HG02623 (cell line): ENCODE measurements at regions not wholly inside any gene's neighbourhood (a gene's known extent, or its start where the extent isn't known, plus 50 kb on each side); places are given as distances from the start of the nearest gene placed in this dataset.

Experiments used
- ATAC-seq: cut with Tn5 transposase; IDR thresholded peaks from one replicate; pipeline ENCODE4 v1.9.1; 2021; ENCODE audit warnings: moderate library complexity; ENCODE audit not compliant: unreplicated experiment

DNA sequence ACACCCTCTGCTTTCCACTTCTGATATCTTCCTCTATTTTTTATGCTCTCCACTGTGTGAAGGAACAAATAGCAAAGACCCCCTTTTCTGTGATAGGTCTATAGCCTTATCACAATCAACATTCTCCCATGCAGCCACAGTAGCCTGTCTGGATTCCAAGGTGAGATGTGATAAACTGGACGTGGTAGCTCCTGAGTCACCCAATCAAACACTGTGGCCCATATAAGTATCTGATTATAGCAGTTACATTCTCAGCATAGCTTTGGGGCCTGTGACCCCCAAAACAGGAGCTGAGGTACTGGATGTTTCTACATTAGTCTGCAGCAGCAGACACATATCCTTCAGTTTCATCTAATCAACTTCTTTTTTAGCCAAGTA is 172.7 kb upstream of the IGFBP7 start:
- ATAC-seq = no peak

DNA sequence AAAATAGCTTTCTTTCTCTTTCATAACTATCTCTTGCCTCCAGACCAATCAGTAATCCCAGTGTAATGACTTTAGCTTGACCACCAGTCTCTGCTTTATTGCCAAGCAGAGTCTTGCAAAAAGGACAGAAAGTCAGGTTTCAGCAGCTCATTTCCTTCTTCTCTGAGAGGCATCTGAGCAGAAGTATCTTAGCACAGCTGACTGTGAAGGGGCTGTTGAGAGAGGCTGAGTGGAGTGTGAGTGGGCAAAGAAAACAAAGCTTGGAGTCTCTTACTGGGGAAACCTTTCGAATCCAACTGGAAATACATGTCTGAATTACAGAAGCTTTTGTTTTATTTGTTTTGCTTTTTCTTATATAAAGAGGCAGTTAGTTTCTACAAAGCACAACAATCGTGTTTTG is 170.3 kb upstream of the IGFBP7 start:
- no peak for ATAC-seq

DNA sequence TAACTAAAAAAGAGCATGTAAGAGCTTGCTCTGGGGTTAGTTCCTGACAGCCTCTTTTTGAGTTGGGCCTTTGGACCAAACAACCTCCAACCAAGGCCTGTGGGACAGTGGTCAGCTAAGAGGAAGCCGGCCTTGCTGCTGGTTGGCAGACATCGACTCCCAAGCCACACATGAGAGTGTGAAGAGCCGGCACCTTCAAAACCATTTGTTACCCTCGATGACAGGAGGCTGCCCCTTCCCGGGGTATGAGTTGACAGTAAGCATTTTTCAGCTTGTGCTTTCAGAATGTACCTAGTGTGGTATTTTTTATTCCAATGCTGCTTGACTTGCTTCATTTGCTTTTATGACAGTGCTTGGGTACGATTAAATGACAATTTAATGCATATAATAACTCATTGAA is 168.6 kb upstream of the IGFBP7 start:
- ATAC-seq = no peak

DNA sequence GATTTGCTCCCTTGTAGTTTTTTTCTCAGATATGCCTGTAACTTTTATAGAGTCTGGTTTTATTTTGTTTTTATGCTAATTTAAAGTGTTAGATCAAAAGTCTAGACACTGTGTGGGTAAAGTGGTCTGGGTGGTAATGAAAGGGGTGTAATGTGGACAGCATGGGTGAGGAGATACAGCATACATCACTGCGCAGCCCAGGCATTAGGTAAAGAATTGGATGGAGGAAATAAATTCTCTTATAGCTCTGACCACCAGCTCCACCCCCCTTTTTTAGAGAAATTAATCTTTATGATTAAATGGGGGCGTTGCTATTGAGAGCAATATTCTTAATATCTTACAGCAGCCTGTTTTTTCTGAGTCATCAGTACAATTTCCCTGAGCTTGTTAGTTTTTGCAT is 163.9 kb upstream of the IGFBP7 start:
- no peak for ATAC-seq

DNA sequence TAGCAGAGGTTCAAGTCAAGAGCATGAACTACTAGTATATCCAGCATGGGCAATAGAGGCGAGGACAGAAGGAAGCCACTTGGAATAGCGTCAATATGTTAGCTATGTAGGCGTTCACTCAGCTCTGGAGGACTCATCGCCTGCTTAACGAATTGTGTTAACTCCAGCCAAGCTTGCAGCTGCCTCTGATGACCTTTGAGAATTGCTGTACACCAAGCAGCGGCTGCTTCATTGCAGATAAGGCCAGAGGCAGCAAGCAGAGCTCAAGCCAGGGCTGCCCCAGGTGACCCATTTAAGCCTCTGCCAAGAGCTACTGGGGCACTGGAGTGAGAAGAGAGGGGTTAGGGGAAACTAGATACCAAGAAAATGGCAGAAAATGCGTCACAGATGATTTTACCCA is 160.2 kb upstream of the IGFBP7 start:
- no peak for ATAC-seq

DNA sequence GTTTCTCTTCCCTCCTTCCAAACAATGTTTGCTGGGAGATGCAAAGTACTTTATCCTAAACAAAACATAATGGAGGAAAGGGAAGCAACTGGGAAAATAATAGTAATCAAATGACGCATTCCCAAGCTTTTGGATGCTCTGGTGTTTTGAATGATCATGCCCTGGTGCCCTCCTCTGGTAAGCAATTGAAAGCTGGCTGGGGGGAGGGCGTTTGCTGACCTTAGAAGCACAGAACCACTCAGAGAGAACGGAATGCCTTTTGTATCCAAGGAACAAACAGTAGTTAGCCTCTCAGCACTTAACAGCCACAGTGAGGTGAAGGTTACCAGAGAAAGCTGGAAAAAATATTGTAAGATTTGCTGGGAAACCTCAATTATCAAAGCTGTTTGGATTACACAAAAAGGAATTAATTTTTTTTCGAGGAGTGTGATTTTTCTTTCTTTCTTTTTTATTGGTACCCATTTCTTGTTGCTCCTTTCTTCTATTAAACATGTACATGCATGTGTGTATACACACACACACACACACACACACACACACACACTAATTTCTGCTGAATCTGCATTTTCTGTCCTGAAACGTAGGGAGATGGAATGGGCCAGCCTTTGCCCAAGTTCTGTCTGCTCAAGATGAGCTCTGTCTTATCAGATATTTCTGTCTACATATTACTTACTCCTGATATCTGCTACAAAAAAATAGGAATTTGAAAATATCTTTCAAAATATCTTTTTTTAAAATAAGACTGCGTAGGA is 155.8 kb upstream of the IGFBP7 start:
- ATAC-seq = no peak

DNA sequence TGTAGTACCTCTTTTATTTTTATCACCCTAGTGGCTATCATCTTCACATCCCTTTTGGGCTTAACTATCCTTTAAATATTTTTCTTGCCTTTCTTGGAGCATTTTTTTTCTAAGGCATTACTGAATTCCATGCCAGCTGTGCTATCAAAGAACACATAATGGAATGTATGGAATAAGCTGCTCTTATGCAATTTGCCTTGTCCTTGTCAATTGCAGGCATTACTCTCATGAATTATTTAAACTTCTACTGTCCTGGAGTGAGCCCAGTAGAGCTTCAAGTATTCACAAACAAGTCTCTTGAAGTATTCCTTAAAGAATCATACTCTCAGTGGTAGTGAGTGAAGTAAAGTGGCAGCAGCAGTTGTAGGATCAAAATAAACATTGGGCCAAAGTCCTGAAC is 144.6 kb upstream of the IGFBP7 start:
- no peak for ATAC-seq

DNA sequence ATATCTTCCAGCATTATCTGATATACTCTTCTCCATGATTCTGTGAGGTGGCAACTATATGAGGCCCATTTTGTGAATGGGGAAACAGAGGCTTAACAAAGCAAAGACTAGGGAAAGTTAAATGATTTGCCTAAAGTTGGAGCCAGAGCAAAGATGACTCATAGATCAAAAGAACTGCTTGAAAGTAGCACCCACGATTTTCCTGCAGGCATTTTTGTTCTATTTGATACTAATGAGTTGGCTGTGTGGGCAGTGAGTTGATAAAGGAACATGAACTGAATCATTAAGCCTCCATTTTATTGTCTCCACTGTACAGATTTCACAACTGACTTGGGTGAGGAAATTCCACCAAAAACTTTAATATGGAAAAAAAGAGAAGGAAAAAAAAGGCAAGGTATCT is 138.9 kb upstream of the IGFBP7 start:
- no peak for ATAC-seq

DNA sequence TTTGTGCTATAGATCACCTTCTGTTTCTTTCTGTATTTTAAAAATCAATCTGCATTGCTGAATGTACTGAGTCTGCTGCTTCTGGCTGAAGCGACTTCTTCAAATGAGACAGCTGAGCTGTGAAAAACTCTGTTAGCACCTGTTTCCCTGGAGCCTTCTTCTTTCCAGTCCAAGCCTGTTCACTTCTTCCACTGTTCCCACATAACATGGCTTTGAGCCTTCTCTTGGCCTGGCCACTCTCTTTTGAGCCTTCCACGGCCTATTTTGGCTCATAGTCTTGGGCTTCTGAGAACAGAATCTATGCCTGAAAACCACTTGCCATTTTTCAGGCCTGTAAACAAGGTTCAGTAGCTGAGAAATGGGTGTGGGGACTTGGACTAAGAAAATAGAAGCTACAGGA is 132.9 kb upstream of the IGFBP7 start:
- ATAC-seq = no peak

DNA sequence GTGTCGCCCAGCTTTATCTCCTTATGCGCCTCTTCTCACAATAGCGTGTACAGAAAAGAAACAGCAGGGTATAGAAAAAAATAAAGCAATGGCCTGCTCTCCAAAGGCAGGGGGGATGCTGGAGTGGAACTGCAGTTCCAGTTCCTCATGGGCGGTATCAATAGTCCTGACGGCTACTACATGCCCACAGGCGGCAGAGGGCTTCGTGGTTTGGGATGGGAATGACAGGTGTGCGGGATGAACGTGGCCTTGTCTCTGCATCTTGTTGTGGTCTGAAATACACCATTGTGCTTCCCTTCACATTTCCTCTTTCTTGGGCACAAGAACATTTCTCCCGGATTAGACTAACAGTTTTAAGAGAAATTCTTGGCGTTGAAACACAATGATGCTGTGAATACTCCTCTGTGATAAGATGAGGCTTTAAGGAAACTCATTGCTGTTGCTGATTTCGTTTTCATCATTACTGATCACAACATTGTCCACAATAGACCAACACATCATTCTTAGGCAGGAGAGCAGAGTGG is 124.1 kb upstream of the IGFBP7 start:
- no peak for ATAC-seq

DNA sequence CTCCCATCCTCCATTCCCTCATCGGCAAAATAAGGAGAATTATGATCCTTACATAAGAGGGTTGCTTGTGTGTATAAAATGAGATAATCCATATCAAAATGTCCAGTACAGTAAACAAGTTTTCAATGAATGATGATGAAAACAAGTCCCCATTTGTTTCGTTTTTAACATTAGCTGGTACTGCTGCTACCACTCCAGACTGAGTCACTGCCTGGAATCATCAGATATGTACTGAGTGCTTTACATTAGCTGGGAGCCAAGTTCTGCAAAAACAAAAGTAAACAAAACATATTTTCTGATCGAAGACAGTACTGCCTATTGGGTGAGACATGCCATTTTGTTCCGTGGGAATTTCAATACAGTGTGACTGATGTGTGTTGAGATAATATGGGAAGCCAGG is 123.2 kb upstream of the IGFBP7 start:
- no peak for ATAC-seq

DNA sequence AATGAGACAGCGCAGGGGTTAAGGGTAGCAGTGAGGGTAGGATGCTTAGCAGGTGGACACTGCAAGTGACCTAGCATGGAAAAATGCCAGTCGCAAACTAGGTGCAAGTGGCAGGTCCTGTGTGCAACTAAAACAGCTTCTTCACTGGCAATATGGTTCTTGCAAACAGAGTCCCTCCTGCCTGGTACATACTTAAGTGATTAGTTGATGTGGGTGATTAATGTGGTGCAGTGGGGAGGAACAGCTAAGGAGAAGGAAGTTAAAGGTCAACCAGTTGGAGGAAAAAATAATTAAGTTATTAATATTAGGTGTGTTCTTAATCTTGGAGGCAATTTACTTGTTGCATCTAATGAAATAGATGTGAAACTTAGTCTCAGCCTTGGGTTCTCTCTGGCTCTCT is 121.6 kb upstream of the IGFBP7 start:
- no peak for ATAC-seq

DNA sequence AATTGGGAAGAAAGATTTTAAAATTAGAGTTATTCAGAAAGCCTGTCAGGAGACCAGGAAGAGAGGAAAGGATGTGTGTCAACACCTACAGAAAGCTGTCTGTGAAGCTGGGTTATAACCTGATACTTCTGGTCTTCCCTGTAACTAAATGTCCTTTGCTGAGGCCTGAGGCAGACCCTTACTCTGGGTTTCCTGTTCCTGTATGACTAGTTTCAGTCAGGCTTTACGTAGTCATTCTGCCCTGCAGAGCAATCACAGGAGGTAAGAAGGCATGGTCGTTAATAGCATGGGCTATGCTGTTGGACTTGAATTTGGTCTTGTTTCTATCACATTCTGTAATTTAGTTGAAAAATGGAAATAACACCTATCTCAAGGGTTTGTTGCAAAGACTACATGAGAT is 110.5 kb upstream of the IGFBP7 start:
- no peak for ATAC-seq

DNA sequence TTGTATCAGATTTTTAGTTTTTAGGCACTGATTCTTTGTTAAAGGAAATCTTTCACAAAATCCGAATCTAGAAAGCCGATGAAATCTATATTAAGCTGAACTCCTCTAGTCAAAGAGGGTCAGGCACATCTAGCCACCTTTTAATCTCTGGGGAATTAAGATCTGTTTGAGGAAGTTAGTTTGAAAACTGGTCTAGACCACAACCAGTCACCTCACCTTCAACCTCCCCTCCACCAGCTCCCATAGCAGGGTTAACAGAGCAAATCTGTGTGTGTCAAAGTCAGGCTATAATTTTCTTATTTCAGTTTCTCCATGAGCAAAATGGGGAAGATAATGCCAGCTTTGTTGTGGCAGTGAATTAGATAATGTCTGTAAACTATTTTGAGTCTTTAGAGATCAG is 110.0 kb upstream of the IGFBP7 start:
- ATAC-seq = no peak

DNA sequence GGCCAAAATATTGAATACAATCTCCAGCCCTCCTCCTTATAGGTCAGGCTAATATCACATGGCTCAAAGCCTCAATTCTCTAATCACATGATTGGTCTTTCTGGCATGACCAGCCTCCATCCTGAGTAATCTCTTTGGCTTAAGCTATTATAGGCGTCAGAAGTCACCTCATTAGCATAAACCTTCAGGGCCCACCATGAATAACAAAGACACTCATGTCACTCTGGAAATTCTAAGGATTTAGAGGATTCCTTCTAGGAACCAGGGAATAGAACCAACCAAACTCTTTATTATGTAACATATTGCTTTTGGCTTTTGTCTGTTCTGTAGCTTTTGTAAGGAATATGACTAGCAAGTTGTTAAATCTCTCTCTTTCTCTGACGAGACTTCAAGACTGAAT is 109.2 kb upstream of the IGFBP7 start:
- no peak for ATAC-seq

DNA sequence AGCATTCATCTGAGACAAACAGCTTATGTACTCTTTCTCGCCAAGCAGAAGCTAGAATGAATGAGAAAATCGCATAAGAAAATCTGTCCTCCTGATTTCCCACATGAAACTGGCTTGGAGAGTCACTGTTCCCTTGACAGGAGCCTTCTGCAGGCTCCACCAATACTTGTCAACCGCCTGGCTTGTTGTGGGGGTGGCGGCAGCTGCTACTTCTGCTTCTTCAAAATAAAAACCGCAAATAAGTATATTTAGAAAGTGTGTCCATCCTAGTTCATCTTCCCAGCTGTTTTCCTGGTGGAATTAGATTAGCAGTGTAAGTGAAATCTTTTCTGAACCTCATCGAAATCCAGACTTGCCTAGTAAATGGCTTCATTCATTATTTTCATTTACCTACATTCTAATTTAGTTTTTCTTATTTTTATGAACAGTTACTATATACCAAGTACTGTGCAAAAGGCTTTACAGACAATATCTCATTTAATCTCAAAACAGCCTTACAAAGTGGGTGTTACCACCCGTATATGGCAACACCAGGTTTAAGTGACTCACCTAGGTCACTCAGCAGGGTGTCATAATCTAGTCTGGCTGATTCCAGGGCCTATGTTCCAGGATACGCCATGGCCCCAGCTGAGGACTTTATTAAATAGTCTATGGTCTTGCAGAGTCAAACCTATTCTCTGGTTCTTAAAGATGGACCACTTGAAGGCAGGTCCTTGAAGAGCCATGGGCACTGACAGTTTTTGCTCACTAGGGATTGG is 104.6 kb upstream of the IGFBP7 start:
- no peak for ATAC-seq

DNA sequence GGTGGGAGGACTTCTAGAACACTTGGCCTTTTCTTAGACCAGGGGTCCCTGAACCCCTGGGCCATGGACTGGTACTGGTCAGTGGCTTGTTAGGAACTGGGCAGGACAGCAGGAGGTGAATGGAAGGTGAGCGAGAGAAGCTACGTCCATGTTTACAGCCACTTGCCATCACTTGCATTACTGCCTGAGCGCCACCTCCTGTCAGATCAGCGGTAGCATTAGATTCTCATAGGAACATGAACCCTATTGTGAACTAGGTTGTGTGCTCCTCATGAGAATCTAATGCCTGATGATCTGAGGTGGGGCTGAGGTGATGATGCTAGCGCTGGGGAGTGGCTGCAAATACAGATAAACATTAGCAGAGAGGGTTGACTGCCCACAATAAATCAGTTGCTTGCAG is 100.9 kb upstream of the IGFBP7 start:
- no peak for ATAC-seq

DNA sequence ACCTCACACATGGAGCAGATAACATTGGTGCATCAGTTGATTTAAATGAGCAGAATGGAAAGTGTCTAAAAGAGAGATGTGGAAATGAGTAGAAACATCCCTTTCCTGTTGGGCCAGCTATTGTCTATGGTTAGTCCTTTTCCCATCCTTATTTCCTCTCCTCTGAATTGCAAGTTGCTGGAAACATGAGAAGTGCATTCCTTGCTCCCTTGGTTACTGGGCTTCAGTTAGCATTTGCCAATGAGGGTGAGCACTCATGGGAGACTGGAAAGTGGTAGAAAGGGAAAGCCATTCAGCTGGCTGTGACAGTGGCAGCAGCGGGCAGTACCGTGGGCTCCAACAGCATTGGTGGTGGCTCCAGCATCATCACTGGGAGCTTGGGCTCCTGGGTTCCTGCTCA is 96.0 kb upstream of the IGFBP7 start:
- no peak for ATAC-seq

DNA sequence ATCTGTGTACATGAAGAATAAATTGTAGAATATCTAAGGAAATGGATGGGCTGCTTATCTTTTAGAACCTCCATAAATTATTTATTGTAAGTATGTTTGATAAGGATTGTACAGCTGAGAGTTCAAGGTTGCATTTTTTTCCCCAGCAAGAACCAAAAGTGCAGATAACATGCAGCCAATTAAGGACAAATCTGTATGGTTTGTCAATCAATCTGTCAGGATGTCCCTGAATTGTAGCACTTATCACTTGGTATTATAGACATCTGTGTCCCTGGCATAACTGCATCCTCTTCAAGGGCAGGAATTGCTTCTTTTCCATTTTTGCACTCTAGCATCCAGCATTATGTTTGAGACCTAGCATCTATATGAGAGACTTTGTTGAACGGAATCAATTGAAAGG is 95.4 kb upstream of the IGFBP7 start:
- ATAC-seq = no peak

DNA sequence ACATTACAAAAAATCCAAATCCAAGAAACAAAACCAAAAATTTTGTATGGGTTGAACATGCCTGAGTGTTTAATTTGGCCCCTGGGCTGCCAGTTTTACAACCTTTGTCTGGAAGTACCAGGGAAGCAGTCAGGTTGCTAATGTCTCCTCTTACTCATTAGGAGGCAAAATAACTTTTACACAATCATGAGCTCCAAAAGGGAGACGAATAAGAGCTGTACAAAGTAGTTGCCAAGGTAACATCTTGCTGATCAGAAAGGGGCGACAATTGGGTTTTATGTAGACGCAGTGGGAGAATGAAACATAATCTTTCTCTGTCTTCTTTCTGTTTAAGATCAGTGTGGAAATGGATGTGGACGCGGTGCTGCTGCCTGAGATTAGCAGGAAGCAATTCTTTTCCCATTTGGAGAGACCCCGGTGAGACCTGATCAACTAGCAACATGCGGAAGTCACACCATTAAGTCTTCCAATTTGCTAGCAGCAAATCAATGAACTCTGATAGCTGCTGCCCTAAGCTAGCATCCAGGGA is 90.7 kb upstream of the IGFBP7 start:
- no peak for ATAC-seq

DNA sequence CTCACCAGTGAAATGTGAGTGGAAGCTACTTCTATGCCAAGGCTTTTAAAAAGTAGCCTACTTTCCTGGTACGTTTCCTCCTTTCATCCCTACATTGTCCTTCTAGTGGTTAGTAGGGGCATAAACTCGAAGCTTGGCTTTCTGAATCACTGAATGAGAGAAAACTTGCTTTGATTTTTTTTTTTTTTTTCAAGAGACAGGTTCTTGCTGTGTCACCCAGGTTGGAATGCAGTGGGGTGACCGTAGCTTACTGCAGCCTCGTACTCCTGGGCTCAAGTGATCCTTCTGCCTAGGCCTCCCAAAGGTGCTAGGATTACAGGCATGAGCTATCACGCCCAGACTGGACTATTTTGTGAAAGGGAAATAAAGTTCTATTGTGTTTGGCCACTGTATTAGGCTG is 89.1 kb upstream of the IGFBP7 start:
- no peak for ATAC-seq

DNA sequence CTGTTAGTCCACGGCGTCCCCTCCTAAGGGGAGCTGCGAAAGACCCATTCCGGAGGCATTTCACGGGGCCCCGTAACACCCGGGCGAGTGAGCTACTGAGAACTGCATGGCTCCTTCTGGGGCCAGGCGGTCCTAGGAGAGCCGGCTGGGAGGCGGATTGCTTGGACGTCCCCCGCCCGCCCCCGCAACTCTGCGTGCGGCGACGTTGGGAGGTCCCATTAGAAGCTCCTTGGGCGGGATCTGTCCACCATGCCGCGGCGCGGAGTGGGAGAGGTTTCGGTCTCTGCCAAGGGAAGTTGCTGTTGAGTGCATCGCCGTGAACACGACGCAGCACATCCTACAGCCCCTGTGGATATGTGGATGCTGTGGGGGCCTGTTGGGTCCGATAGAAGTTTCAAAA is 85.4 kb upstream of the IGFBP7 start:
- no peak for ATAC-seq
